ENCODE measurements at regions not wholly inside any gene's neighbourhood (a gene's known extent, or its start where the extent isn't known, plus 50 kb on each side); places are given as distances from the start of the nearest gene placed in this dataset.

DNA sequence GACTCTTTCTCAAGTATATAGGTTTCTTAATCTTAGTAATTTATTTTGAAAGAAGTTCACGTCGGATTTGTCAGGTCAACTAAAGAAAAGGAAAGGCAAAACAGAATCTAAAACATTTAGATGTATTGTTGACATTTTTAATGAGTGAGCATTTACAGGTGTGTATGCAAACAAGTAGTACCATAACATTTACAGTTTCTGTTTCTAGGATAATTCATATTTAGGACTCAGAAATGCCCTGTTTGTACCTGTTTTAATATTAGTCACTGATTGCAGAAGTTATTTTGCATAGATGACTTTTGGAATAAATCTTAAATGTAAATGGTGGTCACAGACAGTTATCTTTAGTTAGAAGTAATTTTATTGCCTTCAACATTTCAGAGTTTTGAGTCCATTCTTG lies 151.3 kb upstream of the NUDT6 start:
- TF ChIP-seq TCF12 (IDR thresholded peaks at IDR 0.05; ENCODE audit: low read depth) = no peak
- TF ChIP-seq NFIC (IDR thresholded peaks at IDR 0.05) = no peak
- TF ChIP-seq ZBTB7A (IDR thresholded peaks at IDR 0.05; ENCODE audit: low read depth) = no peak
- TF ChIP-seq, protein P1, sequence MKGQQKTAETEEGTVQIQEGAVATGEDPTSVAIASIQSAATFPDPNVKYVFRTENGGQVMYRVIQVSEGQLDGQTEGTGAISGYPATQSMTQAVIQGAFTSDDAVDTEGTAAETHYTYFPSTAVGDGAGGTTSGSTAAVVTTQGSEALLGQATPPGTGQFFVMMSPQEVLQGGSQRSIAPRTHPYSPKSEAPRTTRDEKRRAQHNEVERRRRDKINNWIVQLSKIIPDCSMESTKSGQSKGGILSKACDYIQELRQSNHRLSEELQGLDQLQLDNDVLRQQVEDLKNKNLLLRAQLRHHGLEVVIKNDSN (IDR thresholded peaks at IDR 0.05) = no peak
- TF ChIP-seq CREB1 (IDR thresholded peaks at IDR 0.05; ENCODE audit: low read depth) = no peak
- TF ChIP-seq EP300 (IDR thresholded peaks at IDR 0.05; ENCODE audit: borderline replicate concordance) = no peak
- no peak for TF ChIP-seq EGR1 (IDR thresholded peaks at IDR 0.05)
- TF ChIP-seq, protein P2, sequence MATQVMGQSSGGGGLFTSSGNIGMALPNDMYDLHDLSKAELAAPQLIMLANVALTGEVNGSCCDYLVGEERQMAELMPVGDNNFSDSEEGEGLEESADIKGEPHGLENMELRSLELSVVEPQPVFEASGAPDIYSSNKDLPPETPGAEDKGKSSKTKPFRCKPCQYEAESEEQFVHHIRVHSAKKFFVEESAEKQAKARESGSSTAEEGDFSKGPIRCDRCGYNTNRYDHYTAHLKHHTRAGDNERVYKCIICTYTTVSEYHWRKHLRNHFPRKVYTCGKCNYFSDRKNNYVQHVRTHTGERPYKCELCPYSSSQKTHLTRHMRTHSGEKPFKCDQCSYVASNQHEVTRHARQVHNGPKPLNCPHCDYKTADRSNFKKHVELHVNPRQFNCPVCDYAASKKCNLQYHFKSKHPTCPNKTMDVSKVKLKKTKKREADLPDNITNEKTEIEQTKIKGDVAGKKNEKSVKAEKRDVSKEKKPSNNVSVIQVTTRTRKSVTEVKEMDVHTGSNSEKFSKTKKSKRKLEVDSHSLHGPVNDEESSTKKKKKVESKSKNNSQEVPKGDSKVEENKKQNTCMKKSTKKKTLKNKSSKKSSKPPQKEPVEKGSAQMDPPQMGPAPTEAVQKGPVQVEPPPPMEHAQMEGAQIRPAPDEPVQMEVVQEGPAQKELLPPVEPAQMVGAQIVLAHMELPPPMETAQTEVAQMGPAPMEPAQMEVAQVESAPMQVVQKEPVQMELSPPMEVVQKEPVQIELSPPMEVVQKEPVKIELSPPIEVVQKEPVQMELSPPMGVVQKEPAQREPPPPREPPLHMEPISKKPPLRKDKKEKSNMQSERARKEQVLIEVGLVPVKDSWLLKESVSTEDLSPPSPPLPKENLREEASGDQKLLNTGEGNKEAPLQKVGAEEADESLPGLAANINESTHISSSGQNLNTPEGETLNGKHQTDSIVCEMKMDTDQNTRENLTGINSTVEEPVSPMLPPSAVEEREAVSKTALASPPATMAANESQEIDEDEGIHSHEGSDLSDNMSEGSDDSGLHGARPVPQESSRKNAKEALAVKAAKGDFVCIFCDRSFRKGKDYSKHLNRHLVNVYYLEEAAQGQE (IDR thresholded peaks at IDR 0.05; ENCODE audit: low read depth) = no peak
- TF ChIP-seq YY1 (IDR thresholded peaks at IDR 0.05; ENCODE audit: low read depth) = no peak
- no peak for TF ChIP-seq FOXM1 (IDR thresholded peaks at IDR 0.05; ENCODE audit: borderline replicate concordance, low read depth)
- no peak for TF ChIP-seq CEBPB (IDR thresholded peaks at IDR 0.05)
- TF ChIP-seq RAD21 (IDR thresholded peaks at IDR 0.05; ENCODE audit: low read depth) = no peak

DNA sequence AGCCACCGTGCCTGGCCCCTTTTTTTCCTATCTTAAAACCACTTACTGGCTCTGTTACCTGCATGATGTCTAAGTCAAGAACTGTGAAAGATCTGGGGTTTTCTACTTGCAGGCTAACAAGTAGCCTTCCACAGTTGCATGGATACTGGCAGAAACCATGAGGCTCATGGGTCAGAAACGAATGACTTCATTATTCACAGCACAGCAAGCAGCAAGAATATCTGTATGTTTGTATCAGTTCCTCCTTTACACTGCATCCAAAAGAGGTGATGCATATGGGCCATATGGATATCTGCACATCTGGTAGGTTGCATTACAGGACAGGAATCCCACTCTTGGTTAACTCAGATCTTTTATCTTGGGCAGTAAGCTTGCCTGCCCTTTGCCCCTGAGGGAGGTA lies 154.9 kb upstream of the NUDT6 start:
- TF ChIP-seq TEAD4 (IDR thresholded peaks at IDR 0.05) (no peak), CREB1 (IDR thresholded peaks at IDR 0.05; ENCODE audit: low read depth) (no peak), YY1 (IDR thresholded peaks at IDR 0.05; ENCODE audit: low read depth) (no peak), TAF1 (IDR thresholded peaks at IDR 0.05; ENCODE audit: low read depth) (no peak), NFIC (IDR thresholded peaks at IDR 0.05) (no peak), CEBPB (IDR thresholded peaks at IDR 0.05) (no peak)
- TF ChIP-seq, protein P3, sequence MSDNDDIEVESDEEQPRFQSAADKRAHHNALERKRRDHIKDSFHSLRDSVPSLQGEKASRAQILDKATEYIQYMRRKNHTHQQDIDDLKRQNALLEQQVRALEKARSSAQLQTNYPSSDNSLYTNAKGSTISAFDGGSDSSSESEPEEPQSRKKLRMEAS (IDR thresholded peaks at IDR 0.05) = no peak
- TF ChIP-seq, protein P1 (IDR thresholded peaks at IDR 0.05) = no peak

DNA sequence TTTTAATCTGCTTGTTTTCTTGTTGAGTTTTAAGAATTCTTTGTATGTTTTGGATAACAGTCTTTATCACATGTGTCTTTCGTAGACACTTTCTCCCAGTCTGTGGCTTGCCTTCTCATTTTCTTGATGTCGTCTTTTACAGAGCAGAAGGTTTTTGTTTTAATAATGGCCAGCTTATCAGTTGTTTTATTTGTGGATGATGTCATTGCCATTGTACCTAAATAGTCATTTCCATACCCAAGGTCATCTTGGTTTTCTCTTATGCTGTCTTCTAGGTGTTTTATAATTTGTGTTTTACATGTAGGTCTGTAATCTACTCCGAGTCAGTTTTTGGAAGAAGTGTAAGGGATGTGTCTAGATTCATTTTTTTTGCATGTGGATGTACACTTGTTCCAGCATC lies 159.6 kb upstream of the NUDT6 start:
- TF ChIP-seq ZBTB7A (IDR thresholded peaks at IDR 0.05; ENCODE audit: low read depth) (no peak), EGR1 (IDR thresholded peaks at IDR 0.05) (no peak), EP300 (IDR thresholded peaks at IDR 0.05; ENCODE audit: borderline replicate concordance) (no peak), CREB1 (IDR thresholded peaks at IDR 0.05; ENCODE audit: low read depth) (no peak), TAF1 (IDR thresholded peaks at IDR 0.05; ENCODE audit: low read depth) (no peak), YY1 (IDR thresholded peaks at IDR 0.05; ENCODE audit: low read depth) (no peak), FOXM1 (IDR thresholded peaks at IDR 0.05; ENCODE audit: borderline replicate concordance, low read depth) (no peak), TCF12 (IDR thresholded peaks at IDR 0.05; ENCODE audit: low read depth) (no peak), CEBPB (IDR thresholded peaks at IDR 0.05) (no peak), TEAD4 (IDR thresholded peaks at IDR 0.05) (no peak), RAD21 (IDR thresholded peaks at IDR 0.05; ENCODE audit: low read depth) (no peak), NFIC (IDR thresholded peaks at IDR 0.05) (no peak)
- TF ChIP-seq, protein P1 (IDR thresholded peaks at IDR 0.05) = no peak
- TF ChIP-seq, protein P3 (IDR thresholded peaks at IDR 0.05) = no peak
- TF ChIP-seq, protein P2 (IDR thresholded peaks at IDR 0.05; ENCODE audit: low read depth) = no peak

DNA sequence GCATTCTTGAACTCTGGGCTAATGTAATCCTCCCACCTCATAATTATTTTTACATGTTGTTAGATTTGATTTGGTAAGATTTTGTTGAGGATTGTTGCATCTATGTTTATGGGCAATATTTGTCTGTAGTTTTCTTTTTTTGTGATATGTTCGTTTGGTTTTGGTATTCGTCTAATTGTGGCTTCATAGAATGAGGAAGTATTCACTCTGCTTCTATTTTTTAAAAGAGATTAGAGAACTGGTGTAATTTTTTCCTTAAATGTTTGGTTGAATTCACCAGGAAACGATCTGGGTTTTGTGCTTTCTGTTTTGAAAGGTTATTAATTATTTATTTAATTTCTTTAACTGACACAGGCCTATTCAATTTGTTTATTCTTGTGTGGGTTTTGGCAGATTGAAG lies 161.2 kb upstream of the NUDT6 start:
- TF ChIP-seq NFIC (IDR thresholded peaks at IDR 0.05) (no peak), EGR1 (IDR thresholded peaks at IDR 0.05) (no peak), FOXM1 (IDR thresholded peaks at IDR 0.05; ENCODE audit: borderline replicate concordance, low read depth) (no peak), CREB1 (IDR thresholded peaks at IDR 0.05; ENCODE audit: low read depth) (no peak), ZBTB7A (IDR thresholded peaks at IDR 0.05; ENCODE audit: low read depth) (no peak), EP300 (IDR thresholded peaks at IDR 0.05; ENCODE audit: borderline replicate concordance) (no peak), TAF1 (IDR thresholded peaks at IDR 0.05; ENCODE audit: low read depth) (no peak), YY1 (IDR thresholded peaks at IDR 0.05; ENCODE audit: low read depth) (no peak), CEBPB (IDR thresholded peaks at IDR 0.05) (no peak), TCF12 (IDR thresholded peaks at IDR 0.05; ENCODE audit: low read depth) (no peak), TEAD4 (IDR thresholded peaks at IDR 0.05) (no peak), RAD21 (IDR thresholded peaks at IDR 0.05; ENCODE audit: low read depth) (no peak)
- TF ChIP-seq, protein P3 (IDR thresholded peaks at IDR 0.05) = no peak
- TF ChIP-seq, protein P2 (IDR thresholded peaks at IDR 0.05; ENCODE audit: low read depth) = no peak
